Activated B cell treated with CpG ODN at 0.5 μM for 24 hours (primary cell): ENCODE measurements at regions not wholly inside any gene's neighbourhood (a gene's known extent, or its start where the extent isn't known, plus 50 kb on each side); places are given as distances from the start of the nearest gene placed in this dataset.

Experiments used
- ATAC-seq: fragments of 200-7000 bp; cut with Tn5 transposase; one replicate; pipeline ENCODE4 v1.10.0; 2021; ENCODE audit warnings: low read depth, mild to moderate bottlenecking, moderate library complexity
- CTCF ChIA-PET: fragments of 350-600 bp; sonication (Branson Sonifier 250); formaldehyde crosslinking; loops from one replicate; lab custom pipeline; 2021; ENCODE audit warnings: antibody characterized with exemption; lab: Charles Lee
- POLR2A ChIA-PET: fragments of 350-600 bp; sonication (Branson Sonifier 250); formaldehyde crosslinking; loops from one replicate; lab custom pipeline; 2021; ENCODE audit warnings: antibody characterized with exemption; lab: Charles Lee
- DNase-seq: peaks from one replicate; pipeline ENCODE4 v3.0.0; 2022
- H3K27ac Mint-ChIP-seq: one replicate; pipeline ENCODE4 v1.8.0; 2020; ENCODE audit warnings: mixed read lengths
- H3K27me3 Mint-ChIP-seq: one replicate; pipeline ENCODE4 v1.8.0; 2021; ENCODE audit warnings: mixed read lengths
- H3K36me3 Mint-ChIP-seq: one replicate; pipeline ENCODE4 v1.8.0; 2021; ENCODE audit warnings: low read depth, mixed read lengths
- H3K4me1 Mint-ChIP-seq: one replicate; pipeline ENCODE4 v1.8.0; 2021; ENCODE audit warnings: mixed read lengths
- H3K4me3 Mint-ChIP-seq: one replicate; pipeline ENCODE4 v1.8.0; 2020; ENCODE audit warnings: mild to moderate bottlenecking, mixed read lengths
- H3K9me3 Mint-ChIP-seq: one replicate; pipeline ENCODE4 v1.8.0; 2020; ENCODE audit warnings: mixed read lengths
- intact Hi-C: fragments of 100-400 bp; cut with micrococcal nuclease; formaldehyde crosslinking; loops from one replicate; pipeline ENCODE4 v1.15.1; 2024
- TF ChIP-seq, protein P1 (sequence below): fragments of 200-600 bp; IDR thresholded peaks from one replicate; pipeline ENCODE4 v1.8.0; 2022; ENCODE audit warnings: antibody characterized with exemption, mild to moderate bottlenecking

DNA sequence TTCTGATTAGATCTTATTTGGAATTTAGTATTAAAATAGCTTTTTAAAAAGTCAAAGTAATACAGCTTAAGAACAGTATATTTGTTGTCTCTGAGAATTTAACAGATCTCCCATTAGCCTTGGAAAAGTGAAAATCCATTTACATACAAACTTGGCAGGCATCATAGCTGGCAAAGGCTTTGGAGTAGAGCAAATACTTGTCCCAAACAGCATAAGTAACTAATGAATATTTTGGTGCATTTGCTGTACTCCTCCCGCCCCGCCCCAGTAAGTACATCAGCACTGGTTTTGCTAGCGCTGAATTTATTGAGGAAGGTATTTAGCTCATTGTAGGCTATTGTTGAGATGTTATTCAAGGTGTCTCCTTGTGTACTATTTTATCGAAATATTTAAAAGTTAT lies 417.7 kb upstream of the KAZN start:
- no peak for DNase-seq
- ATAC-seq, result no peak
- no peaks in the 10 kb centered on the region for H3K9me3 Mint-ChIP-seq
- H3K27ac Mint-ChIP-seq, result no peak overlapping the region
- no peak overlapping the region for H3K4me3 Mint-ChIP-seq
- no peaks in the 10 kb centered on the region for H3K4me1 Mint-ChIP-seq
- H3K36me3 Mint-ChIP-seq, result no peaks in the 10 kb centered on the region
- CTCF ChIA-PET, result no interaction called here
- H3K27me3 Mint-ChIP-seq, result peaks cover 36% of the 10 kb centered on the region
- intact Hi-C loops, result no loop called here
- TF ChIP-seq, protein P1, sequence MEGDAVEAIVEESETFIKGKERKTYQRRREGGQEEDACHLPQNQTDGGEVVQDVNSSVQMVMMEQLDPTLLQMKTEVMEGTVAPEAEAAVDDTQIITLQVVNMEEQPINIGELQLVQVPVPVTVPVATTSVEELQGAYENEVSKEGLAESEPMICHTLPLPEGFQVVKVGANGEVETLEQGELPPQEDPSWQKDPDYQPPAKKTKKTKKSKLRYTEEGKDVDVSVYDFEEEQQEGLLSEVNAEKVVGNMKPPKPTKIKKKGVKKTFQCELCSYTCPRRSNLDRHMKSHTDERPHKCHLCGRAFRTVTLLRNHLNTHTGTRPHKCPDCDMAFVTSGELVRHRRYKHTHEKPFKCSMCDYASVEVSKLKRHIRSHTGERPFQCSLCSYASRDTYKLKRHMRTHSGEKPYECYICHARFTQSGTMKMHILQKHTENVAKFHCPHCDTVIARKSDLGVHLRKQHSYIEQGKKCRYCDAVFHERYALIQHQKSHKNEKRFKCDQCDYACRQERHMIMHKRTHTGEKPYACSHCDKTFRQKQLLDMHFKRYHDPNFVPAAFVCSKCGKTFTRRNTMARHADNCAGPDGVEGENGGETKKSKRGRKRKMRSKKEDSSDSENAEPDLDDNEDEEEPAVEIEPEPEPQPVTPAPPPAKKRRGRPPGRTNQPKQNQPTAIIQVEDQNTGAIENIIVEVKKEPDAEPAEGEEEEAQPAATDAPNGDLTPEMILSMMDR, result no peak
- POLR2A ChIA-PET, result no interaction called here

DNA sequence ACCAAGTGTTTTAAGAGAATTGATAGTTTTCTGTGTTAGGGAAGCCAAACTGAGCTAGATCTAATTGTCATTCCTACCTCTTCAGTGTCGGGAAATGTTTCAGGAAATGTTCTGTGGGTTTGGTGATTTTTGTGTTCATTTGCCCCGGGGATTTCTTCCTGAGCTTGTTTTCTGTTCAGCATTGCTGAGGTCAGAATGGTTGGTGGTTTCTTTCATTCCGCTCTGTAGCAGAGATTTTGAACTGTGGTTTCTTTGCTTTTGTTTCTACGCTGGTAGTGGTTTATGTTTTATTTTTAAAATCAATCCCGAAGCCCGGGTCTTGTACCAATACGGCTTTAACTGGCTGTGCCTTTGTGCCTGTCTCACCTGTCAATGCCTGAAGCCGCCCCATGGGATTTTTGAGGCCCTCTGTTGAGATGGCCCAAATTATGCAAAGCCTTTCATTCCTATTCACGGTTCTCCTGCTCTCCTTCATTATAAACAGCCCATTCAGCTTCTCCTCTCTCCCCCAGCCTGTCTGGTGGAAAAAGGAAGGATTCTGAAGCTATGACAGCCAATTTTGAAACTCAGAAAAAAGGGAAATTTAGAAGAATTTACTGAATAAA lies 417.2 kb upstream of the KAZN start:
- ChIA-PET POLR2A (no interaction called here), CTCF (no interaction called here)
- Mint-ChIP-seq H3K36me3 (no peaks in the 10 kb centered on the region), H3K4me1 (no peaks in the 10 kb centered on the region), H3K27me3 (peaks cover 36% of the 10 kb centered on the region), H3K27ac (no peak overlapping the region), H3K9me3 (no peaks in the 10 kb centered on the region), H3K4me3 (no peak overlapping the region)
- DNase-seq, result no peak
- intact Hi-C loops, result no loop called here
- TF ChIP-seq, protein P1, result no peak
- ATAC-seq, result no peak

DNA sequence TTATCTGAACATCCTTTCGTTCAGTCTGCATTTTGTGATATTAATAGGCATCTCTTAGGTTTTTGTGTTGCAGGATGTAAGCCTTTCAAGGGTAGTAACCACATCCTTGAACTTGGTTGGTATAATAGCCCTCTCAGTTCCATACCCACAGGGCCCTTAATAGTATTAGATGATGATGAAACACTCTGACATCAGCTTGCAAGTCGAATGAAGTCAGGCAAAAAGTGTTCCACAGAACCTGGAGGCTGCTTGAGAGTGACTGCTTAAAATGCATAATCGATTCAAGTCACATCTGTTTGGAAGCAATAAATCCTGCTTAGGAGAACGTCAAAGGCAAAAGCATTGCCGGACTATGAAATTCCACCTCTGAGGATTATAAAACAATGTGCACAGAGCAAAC lies 415.6 kb upstream of the KAZN start:
- peaks cover 36% of the 10 kb centered on the region for H3K27me3 Mint-ChIP-seq

DNA sequence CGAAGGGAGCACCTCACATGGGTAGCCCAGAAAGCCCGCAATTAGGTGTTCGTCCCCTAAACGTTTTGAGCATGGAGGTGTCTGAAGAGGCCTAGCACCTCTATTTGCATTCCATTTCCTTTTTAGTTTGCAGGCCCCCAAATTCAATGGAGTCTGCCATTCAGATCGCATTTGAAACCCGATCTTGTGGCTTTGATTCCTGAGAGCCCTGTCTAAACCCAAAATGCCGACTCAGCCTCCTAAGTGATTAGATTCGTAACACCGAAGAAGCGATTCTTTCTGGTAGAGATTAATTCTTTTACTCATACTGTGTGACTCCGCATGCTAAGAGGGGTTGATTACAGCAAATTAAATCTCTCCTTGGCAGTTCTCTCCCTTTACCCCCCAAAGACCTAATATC lies 415.2 kb upstream of the KAZN start:
- CTCF ChIA-PET, result no interaction called here
- Mint-ChIP-seq H3K4me1 (no peaks in the 10 kb centered on the region), H3K4me3 (no peak overlapping the region), H3K27ac (no peak overlapping the region), H3K27me3 (peaks cover 37% of the 10 kb centered on the region), H3K9me3 (no peaks in the 10 kb centered on the region), H3K36me3 (no peaks in the 10 kb centered on the region)
- intact Hi-C loops, result no loop called here
- ATAC-seq, result no peak
- no peak for DNase-seq
- TF ChIP-seq, protein P1, result no peak
- POLR2A ChIA-PET, result no interaction called here

More for the DNA sequence above, 415.6 kb upstream of the KAZN start:
- Mint-ChIP-seq H3K9me3 (no peaks in the 10 kb centered on the region), H3K4me1 (no peaks in the 10 kb centered on the region), H3K27ac (no peak overlapping the region), H3K36me3 (no peaks in the 10 kb centered on the region), H3K4me3 (no peak overlapping the region)
- POLR2A ChIA-PET, result no interaction called here
- intact Hi-C loops, result no loop called here
- DNase-seq, result no peak
- CTCF ChIA-PET, result no interaction called here
- no peak for ATAC-seq
- TF ChIP-seq, protein P1, result no peak

DNA sequence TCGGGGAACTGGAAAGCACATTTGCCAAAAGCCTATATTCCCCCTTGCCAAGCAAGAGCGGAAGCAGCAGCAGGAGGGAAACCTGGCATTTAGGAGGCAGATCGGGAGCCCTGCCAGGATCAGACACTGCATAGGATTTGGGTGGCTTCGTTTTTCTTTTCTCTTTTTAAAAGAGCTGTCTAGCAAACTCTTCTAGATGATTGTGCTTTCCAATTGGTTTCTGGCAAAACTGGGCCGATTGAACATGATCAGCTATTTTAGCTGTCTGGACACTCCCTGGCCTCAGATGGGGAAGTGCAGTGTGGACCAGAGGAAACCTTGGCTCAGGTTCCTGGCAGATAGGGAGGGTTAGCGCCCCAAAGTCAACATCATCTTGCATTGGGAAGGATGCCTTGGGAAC lies 414.0 kb upstream of the KAZN start:
- no peaks in the 10 kb centered on the region for H3K4me1 Mint-ChIP-seq
- TF ChIP-seq, protein P1, result no peak
- peaks cover 29% of the 10 kb centered on the region for H3K27me3 Mint-ChIP-seq
- no peak overlapping the region for H3K4me3 Mint-ChIP-seq
- H3K36me3 Mint-ChIP-seq, result no peaks in the 10 kb centered on the region
- ChIA-PET CTCF (no interaction called here), POLR2A (no interaction called here)
- ATAC-seq (no peak), DNase-seq (no peak)
- intact Hi-C loops, result no loop called here
- no peaks in the 10 kb centered on the region for H3K9me3 Mint-ChIP-seq
- H3K27ac Mint-ChIP-seq, result no peak overlapping the region
